WI38 (cell line): ENCODE measurements at regions not wholly inside any gene's neighbourhood (a gene's known extent, or its start where the extent isn't known, plus 50 kb on each side); places are given as distances from the start of the nearest gene placed in this dataset.

Experiments
- H3K4me3 ChIP-seq: 2 replicates; pipeline ENCODE4 v1.5.1; 2011; ENCODE audit warnings: low read depth, mild to moderate bottlenecking, control low read depth, low read length
- TF ChIP-seq, protein P1 (sequence below): IDR thresholded peaks from 2 replicates; pipeline ENCODE4 v1.5.1; 2012; ENCODE audit warnings: low read depth, mild to moderate bottlenecking, control low read depth, low read length

- no peak overlapping the region for H3K4me3 ChIP-seq
- TF ChIP-seq, protein P1, sequence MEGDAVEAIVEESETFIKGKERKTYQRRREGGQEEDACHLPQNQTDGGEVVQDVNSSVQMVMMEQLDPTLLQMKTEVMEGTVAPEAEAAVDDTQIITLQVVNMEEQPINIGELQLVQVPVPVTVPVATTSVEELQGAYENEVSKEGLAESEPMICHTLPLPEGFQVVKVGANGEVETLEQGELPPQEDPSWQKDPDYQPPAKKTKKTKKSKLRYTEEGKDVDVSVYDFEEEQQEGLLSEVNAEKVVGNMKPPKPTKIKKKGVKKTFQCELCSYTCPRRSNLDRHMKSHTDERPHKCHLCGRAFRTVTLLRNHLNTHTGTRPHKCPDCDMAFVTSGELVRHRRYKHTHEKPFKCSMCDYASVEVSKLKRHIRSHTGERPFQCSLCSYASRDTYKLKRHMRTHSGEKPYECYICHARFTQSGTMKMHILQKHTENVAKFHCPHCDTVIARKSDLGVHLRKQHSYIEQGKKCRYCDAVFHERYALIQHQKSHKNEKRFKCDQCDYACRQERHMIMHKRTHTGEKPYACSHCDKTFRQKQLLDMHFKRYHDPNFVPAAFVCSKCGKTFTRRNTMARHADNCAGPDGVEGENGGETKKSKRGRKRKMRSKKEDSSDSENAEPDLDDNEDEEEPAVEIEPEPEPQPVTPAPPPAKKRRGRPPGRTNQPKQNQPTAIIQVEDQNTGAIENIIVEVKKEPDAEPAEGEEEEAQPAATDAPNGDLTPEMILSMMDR, result no peak
These were observed 100.7 kb downstream of the ASB7 start for GRCh38 chr15:100703032-100703578.

DNA sequence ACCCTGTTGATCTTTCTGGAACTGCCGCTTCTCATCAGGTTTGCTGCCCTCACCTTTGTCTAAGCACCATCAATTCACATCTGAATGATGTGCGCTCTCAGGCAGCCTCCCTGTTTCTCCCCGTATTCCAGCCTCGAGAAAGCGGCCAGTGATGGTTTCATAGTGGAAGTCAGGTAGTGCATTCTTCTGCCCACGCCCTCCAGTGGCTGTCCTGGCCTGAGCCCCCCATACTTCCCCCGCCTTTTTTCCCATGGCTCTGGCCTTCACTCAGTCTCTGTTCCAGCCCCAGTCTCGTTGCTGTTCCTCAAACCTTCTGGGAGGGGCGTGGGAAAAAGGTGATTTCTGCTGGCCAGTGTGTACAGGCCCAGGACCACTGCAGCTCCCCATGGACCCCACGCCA, 101.3 kb downstream of the ASB7 start:
- TF ChIP-seq, protein P1, result no peak
- no peak overlapping the region for H3K4me3 ChIP-seq

GRCh38 chr15:100704281-100705055, 102.1 kb downstream of the ASB7 start:
- no peak overlapping the region for H3K4me3 ChIP-seq
- TF ChIP-seq, protein P1, result no peak

GRCh38 chr15:100705065-100705464, 102.7 kb downstream of the ASB7 start:
- TF ChIP-seq, protein P1, result no peak
- H3K4me3 ChIP-seq, result no peak overlapping the region

DNA sequence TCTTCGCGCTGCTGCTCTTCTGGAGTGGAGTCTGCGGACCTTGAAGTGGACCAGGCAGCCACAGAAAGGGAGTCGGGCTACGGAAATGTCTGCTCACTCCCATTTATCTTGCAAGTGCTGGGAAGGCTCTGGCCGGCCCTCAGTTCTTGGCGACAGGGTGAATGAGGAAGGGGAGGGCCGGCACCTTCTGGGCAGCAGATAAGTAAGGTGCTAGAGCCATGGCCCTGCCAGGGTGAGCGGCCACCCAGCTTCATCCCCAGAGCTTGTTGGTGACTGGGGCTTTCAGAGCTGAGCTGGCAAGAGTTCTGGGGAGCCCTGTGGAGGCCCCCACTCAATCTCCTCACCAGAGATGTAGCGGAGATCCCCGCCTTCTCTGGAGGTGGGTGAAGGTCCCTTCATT, 103.5 kb downstream of the ASB7 start:
- H3K4me3 ChIP-seq, result no peak overlapping the region
- TF ChIP-seq, protein P1, result no peak

DNA sequence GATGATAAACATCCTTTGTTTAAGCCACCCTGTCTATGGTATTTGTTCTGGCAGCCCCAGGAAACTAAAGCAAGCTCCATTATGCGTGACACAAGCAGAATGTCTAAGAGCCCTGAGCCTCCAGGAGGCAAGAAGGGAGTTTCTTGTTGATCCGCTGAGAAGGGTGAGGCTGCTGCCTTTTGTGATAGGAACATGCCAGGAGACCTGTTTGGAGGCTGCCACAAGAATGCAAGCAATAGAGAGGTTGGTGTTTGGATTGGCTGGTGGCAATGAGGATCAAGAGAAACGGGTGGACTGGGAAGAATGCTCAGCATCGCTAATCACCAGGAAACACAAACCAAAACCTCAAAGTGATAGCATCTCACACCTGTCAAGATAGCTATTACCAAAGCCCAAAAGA, 104.8 kb downstream of the ASB7 start:
- TF ChIP-seq, protein P1, result no peak

GRCh38 chr15:100708916-100709315, 106.5 kb downstream of the ASB7 start:
- TF ChIP-seq, protein P1, result no peak
- H3K4me3 ChIP-seq, result no peak overlapping the region

More for the DNA sequence above, 104.8 kb downstream of the ASB7 start:
- H3K4me3 ChIP-seq, result no peak overlapping the region
